Sigmoid colon (tissue), 6 donors: ENCODE measurements at regions not wholly inside any gene's neighbourhood (a gene's known extent, or its start where the extent isn't known, plus 50 kb on each side); places are given as distances from the start of the nearest gene placed in this dataset.

Experiments
- DNase-seq: peaks from one replicate; pipeline ENCODE4 v3.0.0-alpha.2; 2019
- H3K27ac ChIP-seq, 4 donors: fragments of 200-600 bp; sonication (generic); one replicate each; pipeline ENCODE4 v1.5.1; 2016 to 2019; ENCODE audit warnings: mild to moderate bottlenecking in 1 of 4
- H3K27me3 ChIP-seq, 3 donors: fragments of 200-600 bp; sonication (generic); one replicate each; pipeline ENCODE4 v1.5.1; 2019; ENCODE audit warnings: mild to moderate bottlenecking in 1 of 3
- H3K36me3 ChIP-seq, 4 donors: fragments of 200-600 bp; sonication (generic); one replicate each; pipeline ENCODE4 v1.5.1; 2016 to 2019
- H3K4me1 ChIP-seq, 4 donors: fragments of 200-600 bp; sonication (generic); one replicate each; pipeline ENCODE4 v1.5.1; 2017 to 2019
- H3K4me3 ChIP-seq, 4 donors: fragments of 200-600 bp; sonication (generic); one replicate each; pipeline ENCODE4 v1.5.1; 2017 to 2019; ENCODE audit warnings: mild to moderate bottlenecking in 2 of 4, moderate library complexity in 1 of 4
- H3K9me3 ChIP-seq, 4 donors: fragments of 200-600 bp in 3 of 4; sonication (generic) in 3 of 4; one replicate each; pipeline versions ENCODE4 v1.5.1 to v1.6.1; 2013 to 2019
- CTCF ChIP-seq, 4 experiments: fragments of 450-650 bp in 3 of 4; fragments of 200-600 bp in 1 of 4; IDR thresholded peaks; one replicate each; pipeline ENCODE4 v1.5.1; 2016 to 2019; ENCODE audit warnings: antibody characterized with exemption in 4 of 4, mild to moderate bottlenecking in 3 of 4, moderate library complexity in 2 of 4
- EP300 ChIP-seq, 4 donors: sonication (generic); formaldehyde crosslinking; IDR thresholded peaks; one replicate each; pipeline ENCODE4 v1.6.1; 2017; ENCODE audit warnings: antibody characterized with exemption in 4 of 4
- POLR2A ChIP-seq, 2 donors: fragments of 450-650 bp; IDR thresholded peaks; one replicate each; pipeline ENCODE4 v1.6.1; 2016; ENCODE audit warnings: antibody characterized with exemption in 2 of 2, mild to moderate bottlenecking in 2 of 2, moderate library complexity in 2 of 2
- POLR2AphosphoS5 ChIP-seq, 4 donors: sonication (generic); formaldehyde crosslinking; IDR thresholded peaks; one replicate each; pipeline ENCODE4 v1.6.1; 2017; ENCODE audit warnings: antibody characterized with exemption in 4 of 4
- WGBS, 2 donors: extraction: QIAGEN DNeasy Blood & Tissue Kit; methylation state at CpG; one replicate each; pipeline ENCODE4 v1.1.7; 2013; 5-methylcytosine and 5-hydroxymethylcytosine counted together
- intact Hi-C: fragments of 100-400 bp; cut with DNase I; formaldehyde crosslinking; loops from one replicate; pipeline ENCODE4 v1.15.1; 2023
- donor health status: healthy with polysubstance abuse.
- donor health status: healthy.

- intact Hi-C loops, result no loop called here
Observed at GRCh38 chr11:34730544-34731295, 109.8 kb downstream of the EHF start.

GRCh38 chr11:34728609-34729008, 107.7 kb downstream of the EHF start:
- TF ChIP-seq CTCF (IDR thresholded peaks at IDR 0.05) (no peak), POLR2AphosphoS5 (IDR thresholded peaks at IDR 0.05) (no peak), POLR2A (IDR thresholded peaks at IDR 0.05) (no peak), EP300 (IDR thresholded peaks at IDR 0.05) (no peak)
- intact Hi-C loops, result no loop called here
- no peaks in the 10 kb centered on the region for H3K4me1 ChIP-seq
- H3K9me3 ChIP-seq, result peaks cover 0 to 2% (median 0%) of the 10 kb centered on the region in 4 donors
- no peak overlapping the region for H3K4me3 ChIP-seq
- DNase-seq, result no peak
- no peak overlapping the region for H3K27ac ChIP-seq
- H3K27me3 ChIP-seq, result no peaks in the 10 kb centered on the region
- no peaks in the 10 kb centered on the region for H3K36me3 ChIP-seq

More at GRCh38 chr11:34730544-34731295, 109.8 kb downstream of the EHF start:
- Histone ChIP-seq H3K4me3 (no peak overlapping the region), H3K4me1 (no peaks in the 10 kb centered on the region), H3K27me3 (no peaks in the 10 kb centered on the region), H3K36me3 (no peaks in the 10 kb centered on the region), H3K9me3 (no peaks in the 10 kb centered on the region), H3K27ac (no peak overlapping the region)
- DNase-seq, result no peak
- 85 to 86% methylated on average over 3 of the region's 3 CpGs for WGBS, 2 donors
- no peak for TF ChIP-seq CTCF (IDR thresholded peaks at IDR 0.05)
- no peak for TF ChIP-seq POLR2A (IDR thresholded peaks at IDR 0.05)
- no peak for TF ChIP-seq POLR2AphosphoS5 (IDR thresholded peaks at IDR 0.05)
- no peak for TF ChIP-seq EP300 (IDR thresholded peaks at IDR 0.05)

- H3K27ac ChIP-seq, result no peak overlapping the region
- no peak for DNase-seq
- H3K4me1 ChIP-seq, result no peaks in the 10 kb centered on the region
- no peak for TF ChIP-seq POLR2AphosphoS5 (IDR thresholded peaks at IDR 0.05)
- no peak for TF ChIP-seq EP300 (IDR thresholded peaks at IDR 0.05)
- no peak for TF ChIP-seq POLR2A (IDR thresholded peaks at IDR 0.05)
- TF ChIP-seq CTCF (IDR thresholded peaks at IDR 0.05), result no peak
- H3K4me3 ChIP-seq, result no peak overlapping the region
- H3K9me3 ChIP-seq, result peaks cover 0 to 2% (median 0%) of the 10 kb centered on the region in 4 donors
- H3K27me3 ChIP-seq, result no peaks in the 10 kb centered on the region
- no peaks in the 10 kb centered on the region for H3K36me3 ChIP-seq
- WGBS, 2 donors, result 85 to 90% methylated on average over 1 of the region's 1 CpG
- intact Hi-C loops, result no loop called here
Observed at GRCh38 chr11:34727228-34727737, 106.4 kb downstream of the EHF start.

GRCh38 chr11:34724973-34725372, 104.1 kb downstream of the EHF start:
- intact Hi-C loops, result no loop called here
- TF ChIP-seq POLR2AphosphoS5 (IDR thresholded peaks at IDR 0.05), result no peak
- WGBS, 2 donors, result 73 to 88% methylated on average over 1 of the region's 1 CpG

GRCh38 chr11:34721646-34722045, 100.8 kb downstream of the EHF start:
- Histone ChIP-seq H3K9me3 (peaks cover 0 to 2% (median 0%) of the 10 kb centered on the region in 4 donors), H3K27ac (no peak overlapping the region), H3K4me3 (no peak overlapping the region), H3K27me3 (no peaks in the 10 kb centered on the region), H3K36me3 (no peaks in the 10 kb centered on the region), H3K4me1 (no peaks in the 10 kb centered on the region)
- intact Hi-C loops, result no loop called here
- TF ChIP-seq CTCF (IDR thresholded peaks at IDR 0.05) (no peak), EP300 (IDR thresholded peaks at IDR 0.05) (no peak), POLR2A (IDR thresholded peaks at IDR 0.05) (no peak), POLR2AphosphoS5 (IDR thresholded peaks at IDR 0.05) (no peak)
- WGBS, 2 donors, result 90 to 96% methylated on average over 2 of the region's 2 CpGs
- DNase-seq, result no peak

More at GRCh38 chr11:34724973-34725372, 104.1 kb downstream of the EHF start:
- Histone ChIP-seq H3K4me1 (no peaks in the 10 kb centered on the region), H3K27ac (no peak overlapping the region), H3K4me3 (no peak overlapping the region), H3K27me3 (no peaks in the 10 kb centered on the region), H3K9me3 (peaks cover 0 to 2% (median 0%) of the 10 kb centered on the region in 4 donors), H3K36me3 (no peaks in the 10 kb centered on the region)
- DNase-seq, result no peak
